Activated naive CD4-positive, alpha-beta T cell treated with anti-CD3 and anti-CD28 coated beads for 36 hours (primary cell): ENCODE measurements at regions not wholly inside any gene's neighbourhood (a gene's known extent, or its start where the extent isn't known, plus 50 kb on each side); places are given as distances from the start of the nearest gene placed in this dataset.

Experiments used
- CTCF ChIA-PET: fragments of 350-600 bp; sonication (Branson Sonifier 250); formaldehyde crosslinking; loops from one replicate; lab custom pipeline; 2021; ENCODE audit warnings: antibody characterized with exemption; lab: Charles Lee
- DNase-seq: peaks from one replicate; pipeline ENCODE4 v3.0.0-alpha.2; 2020
- H3K27ac Mint-ChIP-seq: one replicate; pipeline ENCODE4 v1.8.0; 2021; ENCODE audit warnings: mild to moderate bottlenecking, mixed read lengths
- H3K27me3 Mint-ChIP-seq: one replicate; pipeline ENCODE4 v1.8.0; 2021; ENCODE audit warnings: low read depth, mixed read lengths
- H3K36me3 Mint-ChIP-seq: one replicate; pipeline ENCODE4 v1.8.0; 2021; ENCODE audit warnings: low read depth, mixed read lengths
- H3K4me1 Mint-ChIP-seq: one replicate; pipeline ENCODE4 v1.8.0; 2021; ENCODE audit warnings: low read depth, mixed read lengths
- H3K4me3 Mint-ChIP-seq: one replicate; pipeline ENCODE4 v1.8.0; 2021; ENCODE audit warnings: mild to moderate bottlenecking, moderate library complexity, mixed read lengths
- H3K9me3 Mint-ChIP-seq: one replicate; pipeline ENCODE4 v1.8.0; 2021; ENCODE audit warnings: mixed read lengths
- intact Hi-C: fragments of 100-400 bp; cut with micrococcal nuclease; formaldehyde crosslinking; loops from one replicate; pipeline ENCODE4 v1.15.1; 2023

DNA sequence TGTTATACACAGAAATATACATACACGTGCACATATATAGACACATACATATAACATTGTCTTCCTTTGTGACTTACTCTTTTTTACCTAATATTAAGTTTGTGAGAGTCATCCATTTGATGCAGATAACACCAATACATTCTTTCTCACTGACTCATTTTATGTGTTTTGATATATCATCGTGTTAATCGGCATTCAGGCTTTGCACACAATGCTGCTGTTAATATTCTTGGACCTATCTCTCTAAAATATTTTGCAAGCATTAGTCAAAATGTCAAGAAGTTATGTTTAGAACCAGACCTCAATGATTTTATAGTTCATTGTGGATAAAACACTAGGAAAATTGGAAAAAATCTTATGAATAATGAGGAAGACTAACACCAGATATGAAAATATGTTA, 441.1 kb downstream of the LRATD1 start:
- Mint-ChIP-seq H3K4me3 (no peak overlapping the region), H3K4me1 (no peaks in the 10 kb centered on the region), H3K9me3 (no peaks in the 10 kb centered on the region), H3K27ac (no peak overlapping the region), H3K36me3 (no peaks in the 10 kb centered on the region), H3K27me3 (peaks cover 10% of the 10 kb centered on the region)
- intact Hi-C loops, result no loop called here
- DNase-seq, result no peak
- CTCF ChIA-PET, result no interaction called here

DNA sequence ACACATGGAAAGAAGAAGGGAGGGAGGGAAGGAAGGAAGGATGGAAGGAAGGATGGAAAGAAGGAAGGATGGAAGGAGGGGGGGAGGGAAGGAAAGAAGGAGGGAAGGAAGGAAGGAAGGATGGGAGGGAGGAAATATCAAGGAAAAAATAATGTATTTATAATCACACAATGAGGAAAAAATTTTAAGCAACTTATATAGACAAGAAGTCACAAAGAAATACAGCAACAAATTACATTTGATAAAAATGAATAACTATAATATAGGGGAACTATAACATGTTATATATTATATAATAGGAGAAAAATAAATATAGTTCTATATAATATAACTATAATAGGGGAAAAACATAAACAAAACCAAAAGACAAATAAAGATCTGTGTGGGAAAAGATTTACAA, 441.8 kb downstream of the LRATD1 start:
- Mint-ChIP-seq H3K27me3 (peaks cover 8% of the 10 kb centered on the region), H3K9me3 (no peaks in the 10 kb centered on the region), H3K4me3 (no peak overlapping the region), H3K36me3 (no peaks in the 10 kb centered on the region), H3K4me1 (no peaks in the 10 kb centered on the region), H3K27ac (no peak overlapping the region)
- intact Hi-C loops, result no loop called here
- CTCF ChIA-PET, result interaction anchor here (1.1 kb wide), 1 partner anchor 171 kb away, joined by 3 read pairs; no protein-coding TSS in a partner anchor
- DNase-seq, result no peak

DNA sequence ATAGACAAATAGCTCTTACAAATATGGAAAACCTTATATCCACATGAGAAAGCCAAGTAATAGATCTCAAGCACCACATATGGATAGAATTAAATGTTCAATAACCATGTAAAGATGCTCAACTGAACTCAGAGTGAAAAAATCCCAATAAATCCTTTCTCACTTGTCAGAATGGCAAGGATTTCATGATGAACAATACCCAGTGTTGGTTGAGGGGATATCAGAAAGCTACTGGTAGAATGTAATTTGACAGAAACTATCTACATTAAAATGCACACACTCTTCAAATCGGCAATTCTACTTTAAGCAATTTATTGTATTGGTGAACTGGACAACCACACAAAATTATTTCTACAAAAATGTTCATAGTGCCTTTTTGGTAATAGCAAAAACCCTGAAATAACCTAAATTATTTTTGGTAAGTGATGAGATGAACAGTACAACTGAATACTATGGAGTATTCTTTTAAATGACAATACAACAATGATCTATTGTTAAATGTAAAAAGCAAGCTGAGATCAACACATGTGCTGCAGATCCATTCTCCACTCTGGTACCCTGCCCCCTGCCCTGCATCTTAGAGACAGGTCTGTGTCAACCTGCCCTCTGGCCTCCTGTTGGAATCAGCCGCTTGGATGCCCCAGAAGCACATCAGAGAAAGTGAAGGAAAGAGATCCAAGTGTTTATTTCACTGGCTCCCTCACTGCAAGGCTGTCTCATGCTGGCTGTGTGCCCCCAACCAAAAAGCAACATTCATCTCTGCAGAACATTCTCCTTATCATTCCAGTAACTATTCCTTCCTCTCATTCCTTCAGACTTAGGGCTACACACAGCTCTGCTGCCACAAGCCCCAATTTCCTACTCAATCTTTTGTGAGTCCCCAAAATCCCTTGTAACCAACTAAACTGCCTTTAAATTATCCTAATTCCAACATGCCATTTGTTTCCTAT, 442.5 kb downstream of the LRATD1 start:
- Mint-ChIP-seq H3K27ac (no peak overlapping the region), H3K27me3 (peaks cover 8% of the 10 kb centered on the region), H3K9me3 (no peaks in the 10 kb centered on the region), H3K4me3 (no peak overlapping the region), H3K36me3 (no peaks in the 10 kb centered on the region), H3K4me1 (no peaks in the 10 kb centered on the region)
- no peak for DNase-seq
- CTCF ChIA-PET, result interaction anchor here (1.1 kb wide), 1 partner anchor 172 kb away, joined by 3 read pairs; no protein-coding TSS in a partner anchor
- intact Hi-C loops, result no loop called here

DNA sequence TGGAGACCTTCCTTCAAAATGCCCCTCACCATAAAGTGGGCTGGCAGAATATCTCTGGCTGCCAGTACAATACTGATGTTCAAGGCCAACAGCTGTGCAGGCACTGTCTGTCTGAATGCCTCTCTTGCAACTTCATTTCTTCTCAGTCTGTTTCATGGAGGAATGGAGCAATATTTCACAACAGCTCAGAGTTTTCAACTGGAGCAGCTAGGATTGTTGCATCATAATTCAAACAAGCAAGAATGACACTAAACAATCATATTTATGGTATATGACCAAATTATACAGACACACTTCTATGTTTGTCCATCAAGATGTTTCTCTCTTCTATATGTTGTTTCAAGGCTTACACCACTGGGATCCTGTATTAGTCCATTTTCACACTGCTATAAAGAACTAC, 444.2 kb downstream of the LRATD1 start:
- Mint-ChIP-seq H3K4me3 (no peak overlapping the region), H3K36me3 (no peaks in the 10 kb centered on the region), H3K27me3 (peaks cover 14% of the 10 kb centered on the region), H3K27ac (no peak overlapping the region), H3K4me1 (no peaks in the 10 kb centered on the region), H3K9me3 (no peaks in the 10 kb centered on the region)
- no peak for DNase-seq
- CTCF ChIA-PET, result no interaction called here
- intact Hi-C loops, result no loop called here

DNA sequence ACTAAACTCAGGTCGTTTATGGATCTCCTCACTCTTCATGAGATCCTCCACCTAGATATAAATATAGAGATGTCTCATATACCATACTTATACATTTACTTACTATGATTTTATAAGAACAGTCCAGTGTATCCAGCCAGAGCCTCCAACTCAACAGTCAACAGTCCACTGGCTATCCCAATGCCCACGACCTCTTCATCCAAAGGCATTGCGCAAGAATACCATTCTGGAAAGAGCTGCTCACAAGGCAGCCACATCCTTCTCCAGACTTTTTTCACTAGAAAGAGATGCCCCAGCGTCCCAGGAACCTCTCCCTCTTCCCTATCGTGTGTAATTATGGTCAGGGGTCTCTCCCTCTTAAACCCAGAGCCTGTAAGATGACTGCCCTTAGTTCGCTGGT, 448.8 kb downstream of the LRATD1 start:
- intact Hi-C loops, result no loop called here
- H3K4me1 Mint-ChIP-seq, result no peaks in the 10 kb centered on the region
- H3K36me3 Mint-ChIP-seq, result no peaks in the 10 kb centered on the region
- peaks cover 17% of the 10 kb centered on the region for H3K27me3 Mint-ChIP-seq
- no peaks in the 10 kb centered on the region for H3K9me3 Mint-ChIP-seq
- no peak overlapping the region for H3K4me3 Mint-ChIP-seq
- DNase-seq, result no peak
- H3K27ac Mint-ChIP-seq, result no peak overlapping the region
- CTCF ChIA-PET, result no interaction called here

DNA sequence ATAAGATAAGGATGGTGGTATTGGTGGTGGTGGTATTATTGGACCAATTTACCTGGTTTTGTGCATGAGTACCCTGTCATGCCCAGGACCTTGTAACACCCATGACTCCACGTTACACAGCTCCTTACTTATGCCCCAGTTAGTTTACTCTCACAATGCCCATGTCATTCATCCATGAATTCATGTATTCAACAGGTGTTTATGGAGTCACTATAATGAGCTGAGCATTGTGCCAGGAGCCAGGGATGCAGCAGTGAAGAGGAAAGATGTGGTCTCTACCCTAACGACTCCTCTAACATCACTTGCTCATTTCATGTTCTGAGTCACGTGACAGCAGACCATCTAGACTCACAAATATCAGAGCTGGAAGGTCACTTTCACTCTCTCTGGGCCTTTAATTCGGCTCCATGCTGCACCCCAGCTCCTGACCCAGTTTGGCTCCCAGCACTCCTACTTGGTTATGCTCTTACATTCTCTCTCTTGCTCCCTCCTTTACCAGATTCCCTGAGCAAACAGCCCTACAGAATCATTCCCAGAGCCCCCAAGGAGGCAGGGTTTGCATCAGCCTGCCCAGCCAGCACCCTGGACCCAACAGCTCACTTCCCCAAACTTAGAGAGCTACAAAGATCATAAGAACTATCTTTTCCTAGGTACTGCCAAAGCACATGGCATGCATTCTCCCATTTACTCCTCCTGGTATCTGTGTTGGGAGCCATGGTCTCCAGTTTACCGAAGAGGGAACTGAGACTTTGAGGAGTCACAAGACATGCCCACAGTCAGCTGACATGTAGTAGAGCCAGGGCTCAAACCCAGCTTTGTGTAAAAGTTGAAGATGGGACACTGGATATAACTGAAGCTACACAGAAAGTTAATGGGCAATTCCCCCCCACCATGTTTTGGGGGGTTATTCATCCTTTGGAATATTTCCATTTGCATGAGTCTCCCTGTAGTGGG, 449.9 kb downstream of the LRATD1 start:
- Mint-ChIP-seq H3K27ac (no peak overlapping the region), H3K9me3 (no peaks in the 10 kb centered on the region), H3K36me3 (no peaks in the 10 kb centered on the region), H3K4me1 (no peaks in the 10 kb centered on the region), H3K4me3 (no peak overlapping the region), H3K27me3 (peaks cover 9% of the 10 kb centered on the region)
- DNase-seq, result no peak
- intact Hi-C loops, result no loop called here
- CTCF ChIA-PET, result no interaction called here

DNA sequence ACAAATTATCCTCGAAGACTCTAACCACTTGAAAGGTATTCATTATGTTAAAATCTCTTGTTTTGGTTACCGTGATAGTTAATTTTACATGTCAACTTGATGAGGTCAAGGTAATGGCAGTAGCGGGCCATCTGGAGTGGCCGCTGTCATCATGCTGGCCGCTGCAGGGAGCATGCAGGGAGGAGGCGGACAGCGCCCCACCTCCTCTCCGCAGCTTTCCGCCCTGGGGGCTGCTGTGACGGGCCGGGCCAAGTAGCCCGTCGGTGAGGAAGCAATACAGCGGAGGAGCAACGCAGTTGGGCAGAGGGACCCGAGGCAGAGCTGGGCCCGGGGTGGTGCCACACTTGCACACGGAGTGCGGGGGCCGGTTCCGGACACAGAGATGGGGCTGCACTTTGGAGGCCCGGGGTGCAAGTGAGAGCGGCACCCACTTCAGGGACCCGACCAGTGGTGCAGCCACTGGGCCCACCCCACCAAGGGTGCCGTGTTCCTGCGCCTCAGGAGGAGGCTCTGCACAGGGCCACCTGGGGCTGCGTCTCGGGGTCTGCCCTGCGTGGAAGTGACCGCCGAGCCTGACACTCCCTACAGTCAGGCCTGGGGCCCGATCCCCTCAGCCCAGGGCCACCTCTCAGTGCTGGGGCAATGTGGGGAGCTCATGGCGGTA, 452.4 kb downstream of the LRATD1 start:
- peaks cover 9% of the 10 kb centered on the region for H3K27me3 Mint-ChIP-seq
- H3K9me3 Mint-ChIP-seq, result no peaks in the 10 kb centered on the region
- H3K4me1 Mint-ChIP-seq, result no peaks in the 10 kb centered on the region
- H3K4me3 Mint-ChIP-seq, result no peak overlapping the region
- no peak for DNase-seq
- no peak overlapping the region for H3K27ac Mint-ChIP-seq
- H3K36me3 Mint-ChIP-seq, result no peaks in the 10 kb centered on the region
- CTCF ChIA-PET, result no interaction called here
- intact Hi-C loops, result no loop called here

DNA sequence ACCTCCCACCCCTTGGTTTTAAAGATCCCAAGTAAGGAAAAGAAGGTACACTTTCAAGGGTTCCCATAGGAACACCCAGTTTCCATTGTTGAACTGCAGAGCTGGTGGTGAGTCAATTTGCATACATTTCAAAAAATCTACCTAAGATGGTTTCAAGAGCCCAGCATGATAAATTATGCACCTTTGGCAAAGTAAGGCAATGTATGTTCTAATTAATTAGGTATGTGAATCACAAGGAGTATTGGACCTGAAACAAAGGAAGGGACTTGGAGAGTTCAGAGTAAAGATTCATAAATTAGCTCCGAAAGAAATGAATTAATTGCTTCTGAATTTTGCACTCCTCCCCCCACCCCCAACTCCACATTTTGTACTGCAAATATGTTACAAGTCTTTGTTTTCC, 459.7 kb downstream of the LRATD1 start:
- Mint-ChIP-seq H3K9me3 (no peaks in the 10 kb centered on the region), H3K27me3 (no peaks in the 10 kb centered on the region), H3K4me3 (no peak overlapping the region), H3K36me3 (no peaks in the 10 kb centered on the region), H3K4me1 (no peaks in the 10 kb centered on the region), H3K27ac (no peak overlapping the region)
- CTCF ChIA-PET, result no interaction called here
- DNase-seq, result no peak
- intact Hi-C loops, result no loop called here

DNA sequence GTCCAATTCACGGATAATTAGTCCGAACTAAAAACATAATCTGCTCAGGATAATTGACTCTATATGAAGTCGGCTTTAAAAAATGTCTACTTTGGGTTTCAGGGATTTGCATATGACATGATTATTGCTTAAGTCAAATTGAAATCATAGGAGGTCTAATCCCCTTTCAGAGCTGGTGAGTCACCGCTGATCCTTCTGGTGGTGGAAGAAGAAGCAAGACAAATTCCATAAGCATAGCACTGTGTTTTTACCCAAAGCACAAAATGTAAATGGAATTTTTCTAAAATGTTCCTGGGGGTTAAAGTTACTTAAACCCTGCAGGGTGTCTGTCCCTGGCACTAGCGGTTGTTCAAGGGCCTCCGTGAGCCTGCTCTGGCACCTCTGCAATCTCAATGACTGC, 460.2 kb downstream of the LRATD1 start:
- no peak for DNase-seq
- intact Hi-C loops, result no loop called here
- Mint-ChIP-seq H3K9me3 (no peaks in the 10 kb centered on the region), H3K27ac (no peak overlapping the region), H3K4me3 (no peak overlapping the region), H3K27me3 (no peaks in the 10 kb centered on the region), H3K4me1 (no peaks in the 10 kb centered on the region), H3K36me3 (no peaks in the 10 kb centered on the region)
- CTCF ChIA-PET, result no interaction called here

DNA sequence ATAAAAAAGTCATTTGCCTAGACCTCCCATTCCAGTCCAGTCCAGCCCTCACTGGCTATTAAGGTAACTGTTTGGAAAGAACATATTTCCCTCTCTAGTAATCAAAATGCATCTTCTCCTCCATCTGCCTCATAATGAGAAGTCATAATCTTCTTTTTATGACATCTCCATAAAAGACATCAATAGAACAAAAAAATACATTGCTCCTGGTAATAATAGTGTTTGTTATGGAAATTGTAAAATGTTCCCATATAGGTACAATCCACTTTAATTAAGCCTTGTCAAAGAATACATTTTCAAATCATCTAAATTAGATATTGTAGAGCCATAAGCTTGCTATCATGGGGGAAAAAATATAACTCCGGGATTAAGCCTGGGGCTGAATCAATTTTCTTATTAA, 461.6 kb downstream of the LRATD1 start:
- H3K9me3 Mint-ChIP-seq, result no peaks in the 10 kb centered on the region
- H3K4me1 Mint-ChIP-seq, result no peaks in the 10 kb centered on the region
- no peaks in the 10 kb centered on the region for H3K36me3 Mint-ChIP-seq
- no peak overlapping the region for H3K4me3 Mint-ChIP-seq
- no peak for DNase-seq
- no peak overlapping the region for H3K27ac Mint-ChIP-seq
- intact Hi-C loops, result no loop called here
- H3K27me3 Mint-ChIP-seq, result no peaks in the 10 kb centered on the region
- CTCF ChIA-PET, result no interaction called here

DNA sequence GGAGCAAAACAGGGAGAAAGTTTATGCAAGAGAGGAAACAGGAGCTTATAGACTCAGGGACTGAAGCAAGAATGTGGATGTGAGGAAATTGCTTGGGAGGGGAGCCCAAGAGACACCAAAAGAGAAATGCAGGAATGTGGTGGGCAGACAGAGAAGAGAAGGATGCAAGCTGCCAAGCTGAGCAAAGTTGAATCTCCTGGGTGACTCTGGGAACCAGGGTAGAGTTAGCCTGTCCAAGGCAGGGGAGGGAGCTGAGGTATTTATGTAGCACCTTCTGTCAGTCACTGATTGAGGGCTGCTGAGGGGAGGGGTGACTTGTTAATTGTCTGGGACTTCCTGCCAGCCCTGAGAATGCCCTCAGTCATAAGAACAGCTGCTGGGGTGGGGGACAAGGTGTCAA, 464.3 kb downstream of the NBAS start:
- Mint-ChIP-seq H3K4me3 (no peak overlapping the region), H3K36me3 (no peaks in the 10 kb centered on the region), H3K27me3 (no peaks in the 10 kb centered on the region), H3K9me3 (no peaks in the 10 kb centered on the region), H3K4me1 (no peaks in the 10 kb centered on the region), H3K27ac (no peak overlapping the region)
- intact Hi-C loops, result no loop called here
- CTCF ChIA-PET, result no interaction called here
- DNase-seq, result no peak

DNA sequence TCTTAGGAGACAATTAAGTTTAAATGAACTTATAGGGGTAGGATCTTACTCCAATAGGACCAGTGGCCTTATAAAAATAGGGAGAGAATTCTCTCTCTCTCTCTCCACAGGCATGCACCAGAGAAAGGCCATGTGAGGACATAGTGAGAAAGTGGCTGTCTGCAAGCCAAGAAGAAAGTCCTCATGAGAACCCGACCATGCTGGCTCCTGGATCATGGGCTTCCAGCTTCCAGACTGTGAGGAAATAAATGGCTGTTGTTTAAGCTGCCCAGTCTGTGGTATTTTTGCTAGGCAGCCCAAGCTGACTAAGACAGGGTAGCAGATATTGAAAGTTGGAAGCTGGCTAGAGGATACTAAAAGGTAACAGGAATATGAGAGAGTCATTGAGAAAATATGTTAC, 454.0 kb downstream of the NBAS start:
- CTCF ChIA-PET, result no interaction called here
- no peak for DNase-seq
- Mint-ChIP-seq H3K4me1 (no peaks in the 10 kb centered on the region), H3K36me3 (peaks cover 5% of the 10 kb centered on the region), H3K9me3 (peaks cover 10% of the 10 kb centered on the region), H3K4me3 (no peak overlapping the region), H3K27me3 (peaks cover 4% of the 10 kb centered on the region), H3K27ac (no peak overlapping the region)
- intact Hi-C loops, result no loop called here
